ENCODE measurements at regions not wholly inside any gene's neighbourhood (a gene's known extent, or its start where the extent isn't known, plus 50 kb on each side); places are given as distances from the start of the nearest gene placed in this dataset.

DNA sequence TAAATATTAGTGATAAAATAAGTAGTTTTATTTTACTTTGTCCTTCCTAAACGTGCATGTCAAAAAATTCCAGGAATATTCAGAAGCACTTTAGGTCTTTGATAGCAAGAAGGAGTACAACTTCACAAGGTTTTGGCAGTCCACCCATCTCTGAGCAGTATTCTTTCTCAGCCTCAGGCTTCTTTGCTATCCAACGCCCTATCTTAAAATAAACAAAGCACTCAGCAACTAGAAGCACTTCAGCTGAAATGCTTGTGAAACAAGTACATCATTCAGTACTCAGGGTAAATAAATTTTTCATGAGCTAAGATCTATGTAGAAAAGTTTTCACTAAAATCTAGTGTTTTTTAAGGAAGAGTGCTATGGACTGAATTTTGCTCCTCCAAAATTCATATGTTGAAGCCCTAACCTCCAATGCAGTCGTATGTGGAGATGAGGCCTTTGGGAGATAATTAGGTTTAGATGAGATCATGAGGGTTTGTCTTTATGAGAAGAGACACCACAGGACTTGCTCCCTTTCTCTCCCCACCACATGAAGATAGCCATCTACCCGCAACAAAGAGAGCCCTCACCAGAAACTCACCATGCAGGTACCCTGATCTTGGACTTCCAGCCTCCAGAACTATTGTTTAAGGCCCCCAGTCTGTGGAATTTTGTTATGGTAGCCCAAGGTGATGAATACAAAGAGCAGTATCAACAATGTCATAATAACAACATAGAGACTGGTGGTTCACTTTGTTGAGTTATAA, 539.1 kb downstream of the TFAP2A start:
- ATAC-seq (no peak), DNase-seq (no peak)
- WGBS (ENCODE audit: insufficient coverage), result 63% methylated on average over 2 of the region's 4 CpGs
- Mint-ChIP-seq H3K27me3 (ENCODE audit: low read depth in 2 of 2) (no peaks in the 10 kb centered on the region), H3K36me3 (peaks cover 9% of the 10 kb centered on the region), H3K9me3 (peaks cover 8 to 22% of the 10 kb centered on the region in 2 donors), H3K4me1 (no peaks in the 10 kb centered on the region), H3K4me3 (no peak overlapping the region), H3K27ac (no peak overlapping the region)
- no peaks in the 10 kb centered on the region for H3K4me1 ChIP-seq (ENCODE audit: control insufficient read depth, insufficient read depth, low read length)
- no peak overlapping the region for H3K27ac ChIP-seq (ENCODE audit: low read length)
- no peaks in the 10 kb centered on the region for H3K27me3 ChIP-seq (ENCODE audit: control insufficient read depth, insufficient read depth, low read length)
- intact Hi-C loops (cut with micrococcal nuclease), result no loop called here
- no peaks in the 10 kb centered on the region for H3K36me3 ChIP-seq (ENCODE audit: control insufficient read depth, insufficient read depth, low read length)
- no peak overlapping the region for H3K4me3 ChIP-seq (ENCODE audit: low read length)
- no peak for TF ChIP-seq CTCF (IDR thresholded peaks at IDR 0.05)
- H3K9me3 ChIP-seq (ENCODE audit: control insufficient read depth, insufficient read depth, low read length), result peaks cover 10% of the 10 kb centered on the region

GRCh38 chr6:9862603-9863167, 552.2 kb downstream of the TFAP2A start:
- H3K27ac ChIP-seq (ENCODE audit: low read length), result no peak overlapping the region
- H3K4me1 ChIP-seq (ENCODE audit: control insufficient read depth, insufficient read depth, low read length), result no peaks in the 10 kb centered on the region
- intact Hi-C loops (cut with micrococcal nuclease), result no loop called here
- Mint-ChIP-seq H3K4me3 (no peak overlapping the region), H3K27ac (no peak overlapping the region), H3K36me3 (peaks cover 18% of the 10 kb centered on the region), H3K9me3 (peaks cover 28 to 32% of the 10 kb centered on the region in 2 donors), H3K4me1 (no peaks in the 10 kb centered on the region), H3K27me3 (ENCODE audit: low read depth in 2 of 2) (no peaks in the 10 kb centered on the region)
- no peak overlapping the region for H3K4me3 ChIP-seq (ENCODE audit: low read length)
- TF ChIP-seq CTCF (IDR thresholded peaks at IDR 0.05), result no peak
- no peaks in the 10 kb centered on the region for H3K27me3 ChIP-seq (ENCODE audit: control insufficient read depth, insufficient read depth, low read length)
- peaks cover 11% of the 10 kb centered on the region for H3K9me3 ChIP-seq (ENCODE audit: control insufficient read depth, insufficient read depth, low read length)
- no peaks in the 10 kb centered on the region for H3K36me3 ChIP-seq (ENCODE audit: control insufficient read depth, insufficient read depth, low read length)
- DNase-seq, result no peak
- WGBS (ENCODE audit: insufficient coverage), result 94% methylated on average over 2 of the region's 2 CpGs
- no peak for ATAC-seq

GRCh38 chr6:9851541-9852380, 563.1 kb downstream of the TFAP2A start:
- Mint-ChIP-seq H3K4me3 (no peak overlapping the region), H3K9me3 (peaks cover 15 to 31% of the 10 kb centered on the region in 2 donors), H3K27me3 (ENCODE audit: low read depth in 2 of 2) (no peaks in the 10 kb centered on the region), H3K4me1 (no peaks in the 10 kb centered on the region), H3K27ac (no peak overlapping the region), H3K36me3 (peaks cover 24% of the 10 kb centered on the region)
- DNase-seq (no peak), ATAC-seq (no peak)
- intact Hi-C loops (cut with micrococcal nuclease), result no loop called here
- no peaks in the 10 kb centered on the region for H3K27me3 ChIP-seq (ENCODE audit: control insufficient read depth, insufficient read depth, low read length)
- 79% methylated on average over 9 of the region's 9 CpGs for WGBS (ENCODE audit: insufficient coverage)
- H3K36me3 ChIP-seq (ENCODE audit: control insufficient read depth, insufficient read depth, low read length), result no peaks in the 10 kb centered on the region
- no peak overlapping the region for H3K4me3 ChIP-seq (ENCODE audit: low read length)
- no peaks in the 10 kb centered on the region for H3K4me1 ChIP-seq (ENCODE audit: control insufficient read depth, insufficient read depth, low read length)
- H3K9me3 ChIP-seq (ENCODE audit: control insufficient read depth, insufficient read depth, low read length), result peaks cover 19% of the 10 kb centered on the region
- H3K27ac ChIP-seq (ENCODE audit: low read length), result no peak overlapping the region
- TF ChIP-seq CTCF (IDR thresholded peaks at IDR 0.05), result no peak

Measured in natural killer cell (primary cell).